Brain pericyte (primary cell): ENCODE measurements at regions not wholly inside any gene's neighbourhood (a gene's known extent, or its start where the extent isn't known, plus 50 kb on each side); places are given as distances from the start of the nearest gene placed in this dataset.
"Not testable (repeated sequence)": the region's sequence is repeated elsewhere in the genome, so short reads cannot be mapped to it uniquely, and the experiment has no call there.

Source experiments
- DNase-seq: peaks from one replicate; pipeline ENCODE4 v3.0.0-alpha.2; 2012; ENCODE audit warnings: low read depth, low spot score

GRCh38 chr1:195701149-195701548, 907.1 kb downstream of the KCNT2 start:
- DNase-seq = no peak

- DNase-seq = no peak
Observed at GRCh38 chr1:195697130-195697529, 911.1 kb downstream of the KCNT2 start.

- DNase-seq = no peak
Observed at GRCh38 chr1:195686764-195687163, 921.5 kb downstream of the KCNT2 start.

GRCh38 chr1:195664628-195665027, 943.6 kb downstream of the KCNT2 start:
- no peak for DNase-seq

DNA sequence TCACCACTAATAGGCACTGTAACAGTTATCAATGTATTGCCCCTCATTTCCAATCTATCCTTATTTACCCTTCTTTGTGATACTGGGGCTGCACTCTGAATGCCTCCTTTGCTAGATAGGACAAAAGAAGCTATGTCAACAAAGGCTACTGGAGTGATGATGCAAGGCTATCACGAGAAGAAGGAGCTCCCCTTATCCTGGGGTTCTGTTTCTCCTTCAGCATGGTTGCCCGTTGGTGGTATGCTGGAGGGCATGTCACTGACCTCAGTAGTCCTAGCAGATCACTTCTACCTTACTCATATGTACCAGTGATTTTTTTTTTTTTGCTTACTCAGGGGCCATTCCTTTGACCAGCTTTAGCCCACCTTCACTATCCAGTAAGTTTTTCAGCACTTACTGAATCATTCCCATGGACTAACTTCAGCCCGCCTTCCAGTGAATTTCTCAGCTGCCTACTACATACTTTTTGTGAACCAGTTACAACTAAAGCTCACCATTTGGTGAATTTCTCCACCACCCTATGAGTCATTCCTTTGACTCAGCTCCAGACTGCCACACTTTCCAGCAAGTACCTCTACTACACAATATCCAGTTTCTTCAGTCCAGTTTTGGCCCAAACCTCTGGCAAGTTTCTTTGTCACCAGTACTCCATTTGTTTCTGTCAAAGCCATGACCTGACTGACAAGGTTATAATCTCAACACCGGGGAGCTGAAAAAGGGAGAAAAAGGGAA, 944.5 kb downstream of the KCNT2 start:
- no peak for DNase-seq

- DNase-seq = no peak
Observed at GRCh38 chr1:195656780-195657179, 951.5 kb downstream of the KCNT2 start.

- DNase-seq = not testable (repeated sequence)
Observed at GRCh38 chr1:195648875-195649274, 959.4 kb downstream of the KCNT2 start.

GRCh38 chr1:195637539-195637938, 970.7 kb downstream of the KCNT2 start:
- DNase-seq = no peak

GRCh38 chr1:195618287-195618686, 990.0 kb downstream of the KCNT2 start:
- DNase-seq = no peak

GRCh38 chr1:195617106-195617505, 991.1 kb downstream of the KCNT2 start:
- DNase-seq = no peak

GRCh38 chr1:195608883-195609282, 999.4 kb downstream of the KCNT2 start:
- DNase-seq = no peak

GRCh38 chr1:195606483-195606882, 1001.8 kb downstream of the KCNT2 start:
- no peak for DNase-seq

- DNase-seq = no peak
Observed at GRCh38 chr1:195604287-195604686, 1004.0 kb downstream of the KCNT2 start.

GRCh38 chr1:195597891-195598290, 1010.3 kb downstream of the KCNT2 start:
- DNase-seq = no peak

GRCh38 chr1:195594773-195595172, 1013.5 kb downstream of the KCNT2 start:
- no peak for DNase-seq

GRCh38 chr1:195594322-195594721, 1013.9 kb downstream of the KCNT2 start:
- DNase-seq = no peak

DNA sequence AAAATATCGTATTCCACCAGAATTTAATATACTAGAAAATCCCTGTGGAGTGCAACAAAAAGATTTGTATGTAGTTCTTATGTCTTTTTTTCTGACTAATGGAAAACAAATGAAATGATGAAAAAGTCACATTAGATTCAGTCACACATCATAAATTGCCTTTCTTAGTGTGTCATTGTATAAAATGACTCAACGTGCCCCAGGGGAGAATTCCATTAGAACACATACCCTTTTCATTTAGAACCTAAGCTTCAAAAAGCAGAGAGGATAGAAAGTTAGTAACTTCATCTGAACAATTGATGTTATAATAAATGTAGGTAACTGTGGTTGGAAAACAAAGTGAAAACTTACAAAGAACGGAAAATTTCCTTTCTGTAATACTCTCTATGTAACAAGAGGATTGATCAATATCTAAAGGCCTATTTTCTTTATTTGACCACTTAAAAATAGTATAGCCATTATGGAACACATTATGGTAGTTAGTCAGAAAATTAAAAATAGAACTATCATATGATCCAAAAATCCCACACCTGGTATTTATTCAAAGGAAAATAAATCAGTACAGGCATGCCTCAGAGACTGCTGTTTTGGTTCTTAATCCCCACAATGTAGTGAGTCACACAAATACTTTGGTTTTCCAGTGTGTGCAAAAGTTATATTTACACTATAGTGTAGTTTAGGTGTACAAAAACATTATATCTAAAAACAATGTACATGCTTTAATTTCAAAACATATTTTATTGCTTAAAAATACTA, 1016.1 kb downstream of the KCNT2 start:
- no peak for DNase-seq

DNA sequence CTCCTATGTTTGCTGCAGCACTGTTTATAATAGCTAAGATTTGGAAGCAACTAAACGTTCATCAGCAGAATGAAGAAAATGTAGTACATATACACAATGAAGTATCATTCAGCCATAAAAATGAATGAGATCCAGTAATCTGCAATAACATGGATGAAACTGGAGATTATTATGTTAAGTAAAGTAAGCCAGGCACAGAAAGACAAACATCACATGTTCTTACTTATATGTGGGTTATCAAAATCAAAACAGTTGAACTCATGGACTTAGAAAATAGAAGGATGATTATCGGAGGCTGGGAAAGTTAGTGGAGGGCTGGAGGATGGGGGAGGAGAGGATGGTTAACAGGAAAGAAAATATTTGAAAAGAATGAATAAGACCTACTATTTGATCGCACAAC, 1017.6 kb downstream of the KCNT2 start:
- no peak for DNase-seq

DNA sequence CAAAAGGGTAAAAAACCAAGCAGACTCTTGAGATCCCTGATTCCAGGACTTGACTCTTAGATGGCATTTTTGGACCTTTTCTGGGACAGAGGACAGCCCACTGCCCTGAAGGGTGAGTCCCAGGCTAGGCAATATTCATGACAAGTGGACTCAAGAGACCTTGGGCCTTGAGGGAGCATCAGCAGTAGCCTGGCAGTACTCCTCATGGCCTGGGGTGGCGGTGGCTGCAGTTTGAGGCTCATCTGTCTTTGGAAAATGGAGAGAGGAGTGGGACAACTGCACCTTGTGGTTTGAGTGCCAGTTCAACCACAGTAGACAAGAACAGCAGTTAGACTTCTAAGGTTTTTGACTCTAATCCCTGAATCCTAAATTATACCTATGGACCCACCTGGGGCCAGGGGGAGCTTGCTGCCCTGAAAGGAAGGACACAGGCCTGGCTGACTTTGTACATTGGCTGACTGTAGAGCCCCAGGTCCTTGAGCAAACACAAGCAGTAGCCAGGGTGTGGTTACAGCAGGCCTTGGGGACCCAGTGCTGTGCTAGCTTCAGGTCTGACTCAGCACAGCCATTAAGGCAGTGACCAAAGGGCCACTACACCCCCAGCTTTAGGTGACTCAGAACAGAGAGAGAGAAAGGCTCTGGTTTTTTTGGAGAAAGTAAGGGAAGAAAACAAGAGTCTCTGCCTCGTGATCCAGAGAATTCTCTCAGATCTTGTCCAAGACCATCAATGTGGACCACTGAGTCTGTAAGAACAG, 1023.2 kb downstream of the KCNT2 start:
- DNase-seq = no peak

GRCh38 chr1:195580988-195581387, 1027.3 kb downstream of the KCNT2 start:
- no peak for DNase-seq

GRCh38 chr1:195577748-195578147, 1030.5 kb downstream of the KCNT2 start:
- no peak for DNase-seq

DNA sequence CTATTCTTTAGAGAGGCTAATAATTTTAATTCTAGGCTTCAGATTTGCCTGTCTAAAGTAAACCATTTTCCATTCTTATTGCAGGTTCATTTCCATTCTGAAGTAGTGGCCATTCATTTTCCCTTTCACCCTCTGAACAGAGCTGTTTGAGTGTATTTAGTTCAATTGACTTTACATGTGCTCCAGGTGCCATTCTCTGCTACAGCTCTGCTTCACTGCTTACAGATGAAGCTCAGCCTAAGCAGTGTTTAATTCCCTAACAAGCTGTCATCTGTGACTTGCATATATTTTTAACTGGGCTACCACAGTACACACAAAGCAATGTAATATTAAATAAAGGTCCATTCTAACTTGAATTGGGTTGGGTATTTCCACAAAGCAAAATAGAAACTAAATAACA, 1031.6 kb downstream of the KCNT2 start:
- no peak for DNase-seq
